Effector memory CD8-positive, alpha-beta T cell (primary cell): ENCODE measurements at regions not wholly inside any gene's neighbourhood (a gene's known extent, or its start where the extent isn't known, plus 50 kb on each side); places are given as distances from the start of the nearest gene placed in this dataset.

Experiments
- ATAC-seq: fragments of 150-1000 bp; cut with Tn5 transposase; replicated peaks from 2 replicates; pipeline ENCODE4 v1.10.0; 2021; ENCODE audit warnings: mild to moderate bottlenecking, moderate library complexity
- DNase-seq, 3 experiments: peaks; one replicate each; pipeline ENCODE4 v3.0.0; 2021
- H3K27ac Mint-ChIP-seq, 2 donors: one replicate each; pipeline ENCODE4 v1.8.0; 2022; ENCODE audit warnings: mild to moderate bottlenecking in 2 of 2, mixed read lengths in 2 of 2, moderate library complexity in 2 of 2
- H3K27me3 Mint-ChIP-seq, 2 donors: one replicate each; pipeline ENCODE4 v1.8.0; 2022; ENCODE audit warnings: mixed read lengths in 2 of 2
- H3K36me3 Mint-ChIP-seq: one replicate; pipeline ENCODE4 v1.8.0; 2022; ENCODE audit warnings: mild to moderate bottlenecking, moderate library complexity, mixed read lengths; ENCODE audit not compliant: insufficient read depth
- H3K4me1 Mint-ChIP-seq, 2 donors: one replicate each; pipeline ENCODE4 v1.8.0; 2022; ENCODE audit warnings: low read depth in 2 of 2, mixed read lengths in 2 of 2
- H3K4me3 Mint-ChIP-seq, 2 donors: one replicate each; pipeline ENCODE4 v1.8.0; 2022; ENCODE audit warnings: mild to moderate bottlenecking in 2 of 2, mixed read lengths in 2 of 2, moderate library complexity in 2 of 2
- H3K9me3 Mint-ChIP-seq, 2 donors: one replicate each; pipeline ENCODE4 v1.8.0; 2022; ENCODE audit warnings: mixed read lengths in 2 of 2

DNA sequence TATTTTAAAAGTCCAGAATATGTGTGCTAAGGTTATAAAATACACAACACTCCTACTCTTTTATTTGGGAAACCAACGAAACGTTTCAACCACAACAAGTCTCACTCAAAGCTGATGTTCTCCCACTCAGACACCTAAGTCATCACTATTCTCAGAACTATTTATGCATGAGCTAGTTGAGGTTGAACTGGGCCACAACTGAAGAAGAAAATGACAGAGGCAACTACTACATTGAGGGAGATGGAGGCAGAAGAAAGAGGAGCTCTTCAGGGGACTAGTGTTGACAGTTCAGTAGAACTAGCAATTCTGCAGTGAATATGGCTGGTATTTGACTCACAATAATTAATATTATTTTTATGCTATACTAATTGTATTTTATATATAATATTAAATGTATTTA, 198.2 kb downstream of the SEC16B start:
- Mint-ChIP-seq H3K4me1 (no peaks in the 10 kb centered on the region), H3K27me3 (no peaks in the 10 kb centered on the region), H3K4me3 (no peak overlapping the region), H3K27ac (no peak overlapping the region), H3K9me3 (peaks cover 7 to 11% of the 10 kb centered on the region in 2 donors), H3K36me3 (no peaks in the 10 kb centered on the region)
- DNase-seq, result no peak
- ATAC-seq, result no peak

DNA sequence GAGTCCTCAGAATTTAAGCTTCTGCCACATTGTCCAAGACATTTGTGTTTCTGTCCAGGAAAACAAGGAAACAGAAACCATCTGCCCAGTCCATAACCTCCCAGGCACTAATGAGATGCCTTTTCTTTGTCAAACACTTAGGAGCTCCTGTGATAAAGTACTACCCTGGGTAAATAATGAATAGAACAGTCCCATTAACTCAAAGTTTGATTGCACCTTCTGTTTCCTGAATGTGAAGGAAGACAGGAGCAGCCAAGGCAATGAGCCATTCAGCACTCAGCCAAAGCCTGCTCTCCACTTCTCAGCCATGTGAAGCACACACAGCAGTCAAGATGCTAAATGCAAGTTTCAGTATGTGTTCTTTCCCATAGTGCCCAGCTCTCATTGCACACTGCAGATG, 199.8 kb downstream of the SEC16B start:
- no peak overlapping the region for H3K4me3 Mint-ChIP-seq
- H3K36me3 Mint-ChIP-seq, result no peaks in the 10 kb centered on the region
- peaks cover 7 to 12% of the 10 kb centered on the region in 2 donors for H3K9me3 Mint-ChIP-seq
- no peaks in the 10 kb centered on the region for H3K27me3 Mint-ChIP-seq
- ATAC-seq, result no peak
- H3K27ac Mint-ChIP-seq, result no peak overlapping the region
- H3K4me1 Mint-ChIP-seq, result no peaks in the 10 kb centered on the region
- no peak for DNase-seq

DNA sequence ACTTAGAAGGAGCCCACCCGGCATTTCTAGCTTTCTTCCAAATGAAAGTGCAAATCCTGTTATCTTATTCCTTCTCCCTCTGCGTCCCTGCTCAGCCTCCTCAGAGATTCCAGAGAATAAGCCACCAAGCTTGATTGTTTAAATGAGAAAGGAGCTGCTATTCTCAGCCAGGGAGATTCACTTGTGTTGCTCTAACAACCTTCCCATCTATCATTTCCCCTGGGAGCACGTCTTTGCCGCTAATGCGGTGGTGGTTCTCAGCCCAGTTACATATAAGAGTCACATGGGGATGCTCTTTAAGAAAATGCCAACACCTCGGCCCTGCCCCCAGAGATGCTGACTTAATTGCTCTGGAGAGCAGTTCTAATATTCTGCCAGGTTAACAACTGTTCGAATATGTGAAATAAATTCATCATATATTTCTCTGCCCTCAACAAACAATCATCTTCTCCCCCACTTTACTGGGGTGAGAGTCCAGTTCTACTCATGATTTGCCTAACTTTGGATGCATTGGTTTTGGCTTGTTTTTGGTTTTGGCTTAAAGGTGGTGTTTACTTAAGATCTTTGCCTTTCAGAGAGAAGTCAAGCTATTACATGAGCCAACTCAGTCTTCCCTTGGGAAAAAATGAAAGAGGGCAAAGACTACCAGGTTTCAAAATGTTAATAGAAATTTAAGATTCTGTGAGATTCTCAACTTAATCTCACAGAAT, 213.9 kb downstream of the SEC16B start:
- Mint-ChIP-seq H3K27me3 (no peaks in the 10 kb centered on the region), H3K4me3 (no peak overlapping the region), H3K36me3 (no peaks in the 10 kb centered on the region), H3K9me3 (peaks cover 9 to 37% of the 10 kb centered on the region in 2 donors), H3K27ac (no peak overlapping the region), H3K4me1 (no peaks in the 10 kb centered on the region)
- DNase-seq (no peak), ATAC-seq (no peak)

DNA sequence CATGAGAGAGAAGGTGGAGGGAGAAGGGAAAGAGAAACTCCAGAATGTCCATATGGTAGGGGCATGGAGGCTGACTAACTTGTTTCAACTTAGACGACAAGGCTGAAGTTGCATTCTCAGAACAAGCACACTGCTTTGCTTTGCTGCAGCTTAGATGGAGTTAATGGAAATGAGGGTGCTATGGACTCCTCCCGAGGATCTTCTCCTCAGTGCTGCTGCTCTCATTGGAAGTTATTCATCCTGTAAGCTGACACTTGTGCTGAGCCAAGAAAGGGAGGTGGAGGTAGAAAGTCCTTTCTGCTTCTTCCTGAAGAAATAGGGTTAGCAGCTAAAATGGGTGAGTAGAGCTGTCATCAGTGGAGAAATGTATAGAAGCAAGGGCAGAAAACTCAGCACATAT, 215.3 kb downstream of the SEC16B start:
- no peak overlapping the region for H3K27ac Mint-ChIP-seq
- no peaks in the 10 kb centered on the region for H3K4me1 Mint-ChIP-seq
- H3K4me3 Mint-ChIP-seq, result no peak overlapping the region
- no peaks in the 10 kb centered on the region for H3K36me3 Mint-ChIP-seq
- H3K9me3 Mint-ChIP-seq, result peaks cover 9 to 30% of the 10 kb centered on the region in 2 donors
- H3K27me3 Mint-ChIP-seq, result no peaks in the 10 kb centered on the region
- DNase-seq (no peak), ATAC-seq (no peak)

DNA sequence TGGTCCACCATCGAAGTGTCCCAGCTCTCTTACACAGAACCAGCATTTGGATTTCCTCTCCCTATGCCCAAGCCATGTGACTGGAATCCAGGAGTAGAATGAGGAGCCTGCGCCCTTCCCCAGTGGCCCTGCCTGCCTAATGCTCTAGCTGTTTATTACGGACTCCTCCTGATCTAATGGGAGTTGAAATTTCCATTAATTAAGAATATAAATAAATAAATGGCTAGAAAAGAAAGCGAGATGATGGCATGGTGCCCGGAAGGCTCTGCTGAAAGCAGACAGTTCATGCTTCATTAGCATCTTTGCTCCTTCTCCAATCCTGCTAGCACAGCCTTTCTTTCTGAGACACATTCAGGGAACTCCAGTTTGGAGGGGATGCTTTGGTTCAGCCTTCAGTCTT, 216.2 kb downstream of the SEC16B start:
- ATAC-seq (no peak), DNase-seq (no peak)
- H3K27me3 Mint-ChIP-seq, result no peaks in the 10 kb centered on the region
- H3K4me1 Mint-ChIP-seq, result no peaks in the 10 kb centered on the region
- H3K4me3 Mint-ChIP-seq, result no peak overlapping the region
- H3K27ac Mint-ChIP-seq, result no peak overlapping the region
- peaks cover 9 to 23% of the 10 kb centered on the region in 2 donors for H3K9me3 Mint-ChIP-seq
- H3K36me3 Mint-ChIP-seq, result no peaks in the 10 kb centered on the region

DNA sequence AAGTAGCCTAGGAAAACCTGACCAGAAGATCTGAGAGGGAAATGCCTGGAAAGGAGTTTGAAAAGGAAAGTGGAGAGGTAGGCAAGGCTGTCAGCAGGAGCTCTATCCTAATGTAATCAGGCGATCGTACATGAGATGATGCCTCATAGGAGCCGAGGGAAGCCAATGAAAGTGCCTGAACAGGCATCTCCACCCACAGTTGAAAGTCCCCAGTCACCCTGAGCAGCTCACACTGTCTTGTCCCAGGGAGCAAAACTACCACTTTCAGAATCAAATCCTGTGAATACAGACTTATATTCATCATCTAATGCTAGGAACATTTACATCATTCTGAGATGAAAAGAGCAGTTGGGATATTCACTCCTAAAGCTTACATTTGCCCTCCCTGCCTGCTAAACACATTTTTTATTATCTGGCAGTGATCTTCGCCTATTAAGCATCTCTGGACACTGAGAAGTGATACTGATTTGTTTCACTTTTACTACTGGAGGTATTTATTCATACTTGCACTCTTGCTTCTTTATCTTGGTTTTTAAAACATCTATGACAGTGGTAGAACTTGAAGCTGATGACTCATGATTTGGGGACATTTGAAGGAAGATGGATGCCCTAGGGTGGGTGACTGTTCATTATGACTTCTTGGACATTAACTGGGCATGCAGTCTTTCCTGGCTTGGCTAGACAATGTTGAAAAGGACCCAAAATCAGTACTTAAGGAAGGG, 221.6 kb downstream of the SEC16B start:
- Mint-ChIP-seq H3K36me3 (no peaks in the 10 kb centered on the region), H3K4me3 (no peak overlapping the region), H3K9me3 (peaks cover 22 to 32% of the 10 kb centered on the region in 2 donors), H3K27me3 (no peaks in the 10 kb centered on the region), H3K27ac (no peak overlapping the region), H3K4me1 (no peaks in the 10 kb centered on the region)
- ATAC-seq (no peak), DNase-seq (no peak)

DNA sequence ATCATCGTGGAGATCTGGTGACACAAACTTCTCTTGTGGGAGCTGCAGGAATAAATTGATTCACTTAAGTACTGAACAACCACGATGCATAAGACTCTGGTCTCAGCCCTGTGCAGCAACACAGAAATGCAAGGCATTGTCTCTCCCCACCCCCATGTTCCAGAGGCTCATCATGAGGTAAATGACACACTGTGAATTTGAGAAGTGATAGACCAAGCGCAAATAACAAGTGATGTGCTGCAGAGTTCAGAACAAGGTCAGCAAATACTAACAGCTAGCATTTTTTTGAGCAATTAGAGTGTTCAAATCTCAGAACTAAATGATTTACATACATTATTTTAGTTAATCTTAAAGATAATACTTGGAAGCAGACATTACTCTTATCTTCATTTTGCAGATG, 223.7 kb downstream of the SEC16B start:
- no peak for ATAC-seq
- no peaks in the 10 kb centered on the region for H3K27me3 Mint-ChIP-seq
- H3K36me3 Mint-ChIP-seq, result no peaks in the 10 kb centered on the region
- DNase-seq, result no peak
- no peaks in the 10 kb centered on the region for H3K4me1 Mint-ChIP-seq
- H3K4me3 Mint-ChIP-seq, result no peak overlapping the region
- H3K27ac Mint-ChIP-seq, result no peak overlapping the region
- peaks cover 21 to 24% of the 10 kb centered on the region in 2 donors for H3K9me3 Mint-ChIP-seq

DNA sequence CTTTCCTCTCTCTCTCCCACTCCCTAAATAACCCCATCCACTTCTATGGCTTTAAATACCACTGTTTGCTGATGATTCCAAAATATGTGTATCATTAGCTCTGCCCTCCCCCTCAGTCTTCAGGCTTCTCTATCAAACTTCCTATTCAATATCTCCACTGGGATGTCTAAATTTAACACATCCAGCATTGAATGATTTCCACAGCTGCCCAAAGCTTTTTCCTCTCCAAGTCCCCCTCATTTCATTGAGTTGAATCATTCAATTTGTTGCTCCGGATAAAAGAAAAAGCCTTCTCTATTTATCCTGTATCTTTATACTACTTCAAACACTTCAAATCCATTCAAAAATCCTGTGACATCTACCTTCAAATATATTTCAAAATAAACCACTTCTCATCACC, 225.0 kb downstream of the SEC16B start:
- Mint-ChIP-seq H3K27me3 (no peaks in the 10 kb centered on the region), H3K27ac (no peak overlapping the region), H3K36me3 (no peaks in the 10 kb centered on the region), H3K4me1 (no peaks in the 10 kb centered on the region), H3K9me3 (peaks cover 21 to 24% of the 10 kb centered on the region in 2 donors), H3K4me3 (no peak overlapping the region)
- DNase-seq (no peak), ATAC-seq (no peak)

DNA sequence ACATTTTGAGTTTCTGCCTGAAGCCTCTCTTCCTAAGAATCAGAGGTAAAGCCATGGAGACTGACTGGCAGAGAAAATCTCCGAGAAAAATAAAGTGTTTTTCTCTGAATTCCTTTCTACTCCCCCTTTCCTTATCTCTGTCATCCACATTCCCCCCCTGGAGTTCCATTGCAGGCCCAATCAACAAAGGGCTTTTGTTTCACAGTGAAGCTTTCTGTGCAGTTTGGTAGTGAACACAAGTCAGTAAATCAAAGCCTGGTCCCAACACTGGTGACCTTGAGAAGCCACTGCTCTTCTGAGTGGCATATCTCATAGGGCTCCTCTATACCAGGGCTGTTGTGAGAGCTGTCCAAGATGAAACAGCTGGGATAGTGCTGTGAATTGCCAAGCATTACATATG, 228.4 kb downstream of the SEC16B start:
- no peak overlapping the region for H3K27ac Mint-ChIP-seq
- no peaks in the 10 kb centered on the region for H3K27me3 Mint-ChIP-seq
- no peaks in the 10 kb centered on the region for H3K36me3 Mint-ChIP-seq
- H3K9me3 Mint-ChIP-seq, result peaks cover 16 to 17% of the 10 kb centered on the region in 2 donors
- no peak for DNase-seq
- no peaks in the 10 kb centered on the region for H3K4me1 Mint-ChIP-seq
- H3K4me3 Mint-ChIP-seq, result no peak overlapping the region
- no peak for ATAC-seq

DNA sequence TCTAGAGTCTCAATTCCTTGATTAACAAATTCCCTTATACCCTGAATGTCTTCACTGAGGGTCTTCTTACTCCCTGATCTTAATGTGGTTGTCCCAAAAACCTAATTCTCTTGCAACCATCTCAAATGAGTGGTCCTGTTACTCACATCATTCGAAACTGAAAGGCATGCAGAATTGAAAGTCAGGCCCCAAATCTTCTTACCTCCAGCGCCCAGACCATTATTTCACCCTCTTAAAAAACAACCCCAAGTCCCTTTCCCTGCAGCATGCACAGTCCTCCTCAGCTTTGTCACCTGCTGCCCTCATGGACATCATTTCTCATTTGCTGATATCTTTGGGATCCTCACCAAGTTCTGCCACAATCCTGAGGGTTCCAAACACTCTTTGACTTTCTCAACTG, 230.1 kb downstream of the SEC16B start:
- H3K27me3 Mint-ChIP-seq, result no peaks in the 10 kb centered on the region
- H3K9me3 Mint-ChIP-seq, result peaks cover 4 to 6% of the 10 kb centered on the region in 2 donors
- DNase-seq, result no peak
- H3K36me3 Mint-ChIP-seq, result no peaks in the 10 kb centered on the region
- H3K27ac Mint-ChIP-seq, result no peak overlapping the region
- H3K4me1 Mint-ChIP-seq, result no peaks in the 10 kb centered on the region
- no peak overlapping the region for H3K4me3 Mint-ChIP-seq
- ATAC-seq, result no peak

DNA sequence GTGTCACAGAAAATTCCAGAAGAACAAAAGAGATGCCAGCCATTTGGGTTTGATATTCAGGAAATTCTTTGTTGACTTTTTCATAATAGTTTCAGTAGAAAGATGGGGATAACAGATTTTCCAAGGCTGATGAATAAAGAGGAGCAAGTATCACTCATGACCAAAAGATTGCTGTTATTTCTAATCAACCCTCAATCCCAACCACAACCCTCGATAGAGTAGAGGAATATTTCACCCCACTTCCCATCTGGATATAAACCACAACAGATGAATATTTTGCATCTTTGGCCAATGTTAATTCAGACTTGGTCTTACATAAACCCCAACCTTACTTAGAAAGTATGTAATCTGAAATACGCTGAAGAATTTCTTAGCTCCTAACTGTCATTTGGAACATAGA, 232.4 kb downstream of the SEC16B start:
- no peaks in the 10 kb centered on the region for H3K4me1 Mint-ChIP-seq
- H3K27me3 Mint-ChIP-seq, result no peaks in the 10 kb centered on the region
- H3K27ac Mint-ChIP-seq, result no peak overlapping the region
- H3K9me3 Mint-ChIP-seq, result peaks cover under 1 to 1% of the 10 kb centered on the region in 2 donors
- DNase-seq (no peak), ATAC-seq (no peak)
- H3K36me3 Mint-ChIP-seq, result no peaks in the 10 kb centered on the region
- H3K4me3 Mint-ChIP-seq, result no peak overlapping the region

DNA sequence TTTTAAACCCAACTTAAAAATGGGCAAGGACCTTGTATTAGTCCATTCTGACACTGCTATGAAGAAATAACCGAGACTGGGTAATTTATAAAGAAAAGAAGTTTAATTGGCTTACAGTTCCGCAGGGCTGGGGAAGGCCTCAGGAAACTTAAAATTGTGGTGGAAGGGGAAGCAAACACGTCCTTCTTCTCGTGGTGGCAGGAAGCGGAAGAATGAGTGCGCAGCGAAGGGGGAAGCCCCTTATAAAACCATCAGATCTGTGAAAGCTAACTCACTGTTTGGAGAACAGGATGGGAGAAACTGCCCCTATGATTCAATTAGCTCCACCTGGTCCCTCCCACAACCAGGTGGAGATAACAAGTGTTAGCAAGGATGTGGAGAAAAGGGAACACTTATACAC, 237.7 kb downstream of the SEC16B start:
- DNase-seq (no peak), ATAC-seq (no peak)
- Mint-ChIP-seq H3K9me3 (peaks cover 0 to 14% of the 10 kb centered on the region in 2 donors), H3K4me1 (no peaks in the 10 kb centered on the region), H3K4me3 (no peak overlapping the region), H3K36me3 (no peaks in the 10 kb centered on the region), H3K27me3 (no peaks in the 10 kb centered on the region), H3K27ac (no peak overlapping the region)

DNA sequence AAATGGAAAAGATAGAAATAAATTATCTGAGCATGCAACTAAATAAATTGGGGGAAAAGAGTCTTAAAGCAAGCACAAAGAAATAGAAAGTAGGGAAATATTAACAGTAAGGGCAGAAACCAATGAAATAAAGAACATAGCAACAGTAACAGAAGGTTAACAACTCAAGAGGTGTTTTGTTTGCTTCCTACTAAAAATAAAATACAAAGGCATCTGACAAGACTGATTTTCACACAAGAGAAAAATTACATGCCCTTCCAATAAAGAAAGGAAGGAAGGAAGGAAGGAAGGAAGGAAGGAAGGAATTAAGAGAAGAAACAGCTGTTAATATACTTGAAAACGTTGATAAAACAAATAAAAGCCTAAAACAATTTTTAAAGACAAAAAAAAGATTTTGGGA, 240.2 kb downstream of the SEC16B start:
- Mint-ChIP-seq H3K27me3 (no peaks in the 10 kb centered on the region), H3K27ac (no peak overlapping the region), H3K9me3 (peaks cover 6 to 28% of the 10 kb centered on the region in 2 donors), H3K4me3 (no peak overlapping the region), H3K4me1 (no peaks in the 10 kb centered on the region), H3K36me3 (no peaks in the 10 kb centered on the region)
- DNase-seq, result no peak
- no peak for ATAC-seq

DNA sequence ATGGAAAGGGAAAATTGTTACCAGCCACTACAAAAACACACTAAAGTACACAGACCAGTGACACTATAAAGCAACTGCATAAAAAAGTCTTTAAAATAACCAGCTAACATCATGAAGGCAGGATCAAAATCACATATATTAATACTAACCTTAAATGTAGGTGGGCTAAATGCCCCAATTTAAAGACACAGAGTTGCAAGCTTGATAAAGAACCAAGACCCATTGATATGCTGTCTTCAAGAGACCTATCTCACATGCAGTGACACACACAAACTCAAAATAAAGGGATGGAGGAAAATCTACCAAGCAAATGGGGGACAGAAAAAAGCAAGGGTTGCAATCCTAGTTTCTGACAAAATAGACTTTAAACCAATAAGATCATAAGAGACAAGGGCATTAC, 246.3 kb downstream of the SEC16B start:
- Mint-ChIP-seq H3K9me3 (peaks cover 17 to 48% of the 10 kb centered on the region in 2 donors), H3K27me3 (no peaks in the 10 kb centered on the region), H3K4me1 (no peaks in the 10 kb centered on the region), H3K36me3 (no peaks in the 10 kb centered on the region), H3K4me3 (no peak overlapping the region), H3K27ac (no peak overlapping the region)
- no peak for DNase-seq
- no peak for ATAC-seq
